GM18909 (cell line): ENCODE measurements at regions not wholly inside any gene's neighbourhood (a gene's known extent, or its start where the extent isn't known, plus 50 kb on each side); places are given as distances from the start of the nearest gene placed in this dataset.

Experiments used
- ATAC-seq: cut with Tn5 transposase; IDR thresholded peaks from one replicate; pipeline ENCODE4 v1.9.1; 2021; ENCODE audit warnings: mild to moderate bottlenecking; ENCODE audit not compliant: unreplicated experiment, poor library complexity

- no peak for ATAC-seq
These were observed 512.0 kb downstream of the TCERG1L start for GRCh38 chr10:130799532-130799931.

DNA sequence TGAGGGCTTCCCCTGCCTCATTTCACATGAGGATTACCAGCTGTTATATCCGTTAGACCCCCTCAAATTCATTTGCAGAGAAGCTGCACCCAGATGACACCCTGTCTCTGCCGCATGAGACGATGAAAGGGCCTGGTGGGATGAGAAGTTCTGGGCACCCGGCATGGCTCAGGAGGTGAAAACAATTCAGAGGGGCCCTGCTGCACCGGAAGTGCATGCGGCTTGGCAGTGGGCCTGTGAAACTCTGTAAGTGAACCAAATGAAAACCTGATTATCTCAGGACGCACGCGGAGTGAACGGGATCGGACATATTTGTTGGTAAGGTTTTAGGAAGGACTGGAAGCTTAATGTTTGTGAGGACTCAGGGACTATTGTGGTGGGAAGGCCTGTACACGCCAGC, 511.2 kb downstream of the TCERG1L start:
- ATAC-seq = no peak

- no peak for ATAC-seq
These were observed 510.2 kb downstream of the TCERG1L start for GRCh38 chr10:130801276-130801675.

DNA sequence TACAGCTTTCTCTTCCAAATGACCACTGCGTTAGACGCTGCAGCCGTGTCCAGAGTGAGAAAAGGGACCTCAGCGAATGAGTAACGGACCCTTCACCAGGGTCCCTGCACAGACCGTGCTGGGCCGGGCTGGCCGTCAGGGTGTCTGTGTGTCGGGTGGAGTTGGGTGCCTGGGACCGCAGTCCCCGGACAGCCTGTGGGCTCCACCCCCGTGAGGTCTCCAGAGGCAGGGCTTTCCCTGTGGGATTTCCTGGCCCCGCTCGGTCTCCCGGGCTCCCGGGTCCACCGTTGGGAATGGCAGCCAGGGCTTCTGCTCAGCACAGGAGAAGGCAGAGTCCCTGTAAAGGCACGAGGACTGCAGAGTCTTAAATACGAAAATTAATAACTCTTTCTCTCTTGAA, 509.7 kb downstream of the TCERG1L start:
- no peak for ATAC-seq

GRCh38 chr10:130802301-130802700, 509.2 kb downstream of the TCERG1L start:
- no peak for ATAC-seq

- ATAC-seq = no peak
These were observed 507.2 kb downstream of the TCERG1L start for GRCh38 chr10:130804281-130804680.

DNA sequence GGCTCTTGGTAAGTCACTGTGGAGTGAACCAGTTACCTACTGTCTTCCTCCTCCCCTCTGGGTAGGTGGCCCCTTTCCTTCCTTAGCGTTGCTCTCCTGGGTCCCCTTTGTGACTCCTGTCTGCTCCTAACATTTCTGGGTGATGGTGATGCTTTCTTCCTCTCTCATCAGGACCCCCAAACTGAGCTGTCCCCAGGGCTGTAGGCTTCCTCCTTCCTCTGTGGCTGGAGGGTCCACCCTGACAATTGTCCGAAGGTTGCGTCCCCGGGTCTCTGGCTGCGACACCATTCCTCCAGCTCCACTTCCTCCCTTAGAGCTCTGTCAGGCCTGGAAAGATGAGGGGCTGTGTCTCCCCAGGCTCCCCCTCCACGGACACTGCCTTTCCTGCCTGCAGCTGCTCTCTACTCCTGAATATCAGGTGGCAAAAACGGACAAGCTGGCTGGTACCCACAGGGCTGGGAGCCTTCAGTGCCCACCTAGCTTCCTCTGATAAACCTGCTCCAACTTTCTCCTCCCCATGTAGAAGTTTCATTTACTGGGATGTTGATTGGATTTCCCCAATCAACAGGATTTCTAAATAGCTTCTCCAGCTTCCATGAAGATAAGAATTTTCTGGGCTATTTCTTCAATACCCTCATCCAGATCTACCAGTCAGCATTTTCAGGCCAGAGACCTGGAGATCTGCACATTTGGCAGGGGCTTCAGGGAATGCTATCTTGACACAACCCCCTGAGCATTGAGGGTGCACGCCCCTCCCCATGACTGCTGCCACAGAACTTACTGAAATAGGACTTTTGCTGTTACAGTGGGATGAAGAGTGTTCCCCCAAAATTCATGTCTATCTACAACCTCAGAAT, 506.5 kb downstream of the TCERG1L start:
- no peak for ATAC-seq

DNA sequence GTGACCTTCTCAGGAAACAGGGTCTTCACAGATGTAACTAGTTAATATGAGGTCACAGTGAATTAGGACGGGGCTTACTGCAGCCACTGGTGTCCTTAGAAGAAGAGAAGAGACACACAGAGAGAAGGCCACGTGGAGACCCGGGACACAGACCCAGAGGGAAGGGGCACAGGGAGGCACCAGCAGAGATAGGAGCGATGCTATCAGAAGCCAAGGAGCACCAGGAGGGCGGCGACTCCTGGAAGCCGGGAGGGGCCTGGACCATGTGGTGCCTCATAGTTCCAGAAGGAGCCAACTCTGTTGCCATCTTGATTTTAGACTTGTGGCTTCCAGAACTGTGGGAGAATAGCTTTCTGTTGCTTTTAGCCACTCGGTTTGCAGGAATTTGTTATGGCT, 505.9 kb downstream of the TCERG1L start:
- no peak for ATAC-seq

- ATAC-seq = no peak
These were observed 505.1 kb downstream of the TCERG1L start for GRCh38 chr10:130806426-130806825.

- no peak for ATAC-seq
These were observed 504.4 kb downstream of the TCERG1L start for GRCh38 chr10:130807096-130807495.

DNA sequence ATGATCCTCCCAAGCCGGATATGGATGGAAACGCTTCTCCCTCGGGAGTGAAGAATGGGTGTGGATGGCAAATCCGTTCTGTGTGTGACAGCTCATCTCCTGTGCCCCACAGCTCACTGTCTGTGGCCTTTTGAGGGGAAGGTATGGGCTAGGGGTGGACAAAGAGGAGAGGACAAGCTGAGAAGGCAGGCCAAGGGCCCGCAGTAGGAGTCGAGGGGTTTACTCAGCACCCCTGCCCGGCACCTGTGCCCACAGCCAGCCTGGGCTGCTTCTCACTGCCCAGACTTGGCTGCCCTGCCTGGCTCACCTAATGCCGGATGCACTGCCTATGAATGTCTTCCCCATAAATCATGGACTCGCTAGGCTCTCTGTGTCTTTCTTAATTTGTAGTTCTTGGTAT, 503.8 kb downstream of the TCERG1L start:
- no peak for ATAC-seq

GRCh38 chr10:130808243-130808642, 503.3 kb downstream of the TCERG1L start:
- ATAC-seq = no peak

DNA sequence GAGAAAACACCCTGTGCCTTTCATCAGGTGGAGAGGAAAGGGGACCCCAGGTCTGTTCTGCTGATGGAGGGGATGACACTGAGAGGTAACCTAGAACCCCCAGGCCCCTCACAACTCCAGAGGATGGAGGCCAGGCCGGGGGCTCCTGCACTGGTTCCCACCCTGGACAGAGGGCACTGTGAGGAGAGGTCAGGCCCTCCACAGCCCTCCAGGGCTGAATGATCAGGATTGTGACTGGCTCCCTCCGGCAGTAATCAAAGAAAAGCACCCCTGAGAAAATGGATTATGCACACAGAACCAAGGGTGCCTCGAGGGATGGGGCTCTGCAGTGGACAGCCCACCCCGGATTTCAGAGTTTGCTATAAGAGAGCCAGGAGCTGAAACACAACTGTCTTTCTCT, 502.8 kb downstream of the TCERG1L start:
- no peak for ATAC-seq

- no peak for ATAC-seq
These were observed 502.3 kb downstream of the TCERG1L start for GRCh38 chr10:130809181-130809580.

DNA sequence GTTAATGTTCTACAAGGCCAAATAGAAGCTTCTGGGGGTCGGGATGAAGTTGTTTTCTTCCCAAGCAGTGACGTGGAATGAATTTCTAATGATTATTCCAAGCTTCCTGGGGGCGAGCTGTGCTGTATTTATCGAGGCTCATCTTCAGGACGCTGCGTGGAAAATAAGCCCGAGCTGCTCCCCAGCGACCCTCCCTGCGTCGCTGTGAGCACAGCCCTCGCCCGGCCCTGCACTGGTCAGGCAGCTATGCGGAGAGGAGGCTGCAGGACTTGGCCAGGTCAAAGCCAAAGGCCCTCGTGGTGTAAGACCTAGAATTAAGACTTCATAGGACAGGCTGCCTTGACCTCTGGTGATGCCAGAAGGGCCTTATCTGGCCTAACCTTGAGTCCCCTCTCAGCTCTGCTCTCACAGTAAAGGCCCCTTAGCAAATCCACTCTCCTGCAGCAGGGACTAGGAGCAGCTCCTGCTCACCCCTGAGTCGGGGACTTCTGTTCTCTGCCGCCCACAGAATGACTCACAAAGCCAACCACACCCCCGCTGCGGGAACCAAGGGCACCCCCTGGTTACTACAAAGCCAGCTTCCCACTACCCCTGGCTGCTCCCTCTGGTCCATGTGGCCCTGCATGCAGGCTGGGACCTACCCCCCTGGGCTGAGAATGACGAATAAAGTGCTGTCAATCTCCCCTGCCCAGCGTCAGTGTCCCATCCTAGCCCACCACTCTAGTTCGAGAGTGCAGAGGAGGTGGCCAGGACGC, 501.6 kb downstream of the TCERG1L start:
- no peak for ATAC-seq

- no peak for ATAC-seq
These were observed 500.7 kb downstream of the TCERG1L start for GRCh38 chr10:130810856-130811255.

DNA sequence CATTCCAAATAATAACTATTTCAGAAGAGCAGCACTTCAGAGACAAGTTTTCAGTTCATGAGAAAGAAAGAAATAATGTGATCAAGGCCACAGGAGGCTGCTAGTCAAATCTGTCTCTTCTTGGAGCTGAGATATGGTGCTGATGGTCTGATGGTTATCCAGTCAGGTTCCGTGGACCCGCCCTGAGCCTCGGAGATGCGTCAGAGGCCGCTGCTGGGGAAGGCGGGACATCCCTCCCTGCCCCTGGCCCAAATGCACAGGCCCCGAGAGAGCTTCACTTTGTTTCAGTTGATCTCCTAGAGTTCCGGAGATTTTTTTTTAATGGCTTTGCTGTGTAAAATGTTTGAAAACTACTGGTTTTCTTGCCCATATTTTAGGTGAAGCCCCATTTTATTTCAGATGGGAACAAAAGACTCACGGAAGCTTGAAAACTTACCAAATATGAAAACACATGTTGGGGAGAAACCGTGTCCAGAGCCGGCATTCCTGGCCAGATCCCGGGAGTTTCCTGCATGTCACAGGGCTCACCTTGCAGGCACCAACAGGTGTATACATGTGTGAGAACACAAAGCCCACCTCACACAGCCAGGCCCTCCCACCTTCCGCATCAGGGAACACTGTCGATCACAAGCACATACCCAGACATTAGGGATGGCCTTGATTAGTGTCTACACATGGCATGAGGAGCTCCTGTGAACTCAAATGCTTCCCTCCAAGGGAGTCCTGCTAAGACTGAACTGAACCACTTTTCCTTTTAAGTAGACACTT, 499.0 kb downstream of the TCERG1L start:
- no peak for ATAC-seq

GRCh38 chr10:130814610-130815009, 496.9 kb downstream of the TCERG1L start:
- no peak for ATAC-seq

DNA sequence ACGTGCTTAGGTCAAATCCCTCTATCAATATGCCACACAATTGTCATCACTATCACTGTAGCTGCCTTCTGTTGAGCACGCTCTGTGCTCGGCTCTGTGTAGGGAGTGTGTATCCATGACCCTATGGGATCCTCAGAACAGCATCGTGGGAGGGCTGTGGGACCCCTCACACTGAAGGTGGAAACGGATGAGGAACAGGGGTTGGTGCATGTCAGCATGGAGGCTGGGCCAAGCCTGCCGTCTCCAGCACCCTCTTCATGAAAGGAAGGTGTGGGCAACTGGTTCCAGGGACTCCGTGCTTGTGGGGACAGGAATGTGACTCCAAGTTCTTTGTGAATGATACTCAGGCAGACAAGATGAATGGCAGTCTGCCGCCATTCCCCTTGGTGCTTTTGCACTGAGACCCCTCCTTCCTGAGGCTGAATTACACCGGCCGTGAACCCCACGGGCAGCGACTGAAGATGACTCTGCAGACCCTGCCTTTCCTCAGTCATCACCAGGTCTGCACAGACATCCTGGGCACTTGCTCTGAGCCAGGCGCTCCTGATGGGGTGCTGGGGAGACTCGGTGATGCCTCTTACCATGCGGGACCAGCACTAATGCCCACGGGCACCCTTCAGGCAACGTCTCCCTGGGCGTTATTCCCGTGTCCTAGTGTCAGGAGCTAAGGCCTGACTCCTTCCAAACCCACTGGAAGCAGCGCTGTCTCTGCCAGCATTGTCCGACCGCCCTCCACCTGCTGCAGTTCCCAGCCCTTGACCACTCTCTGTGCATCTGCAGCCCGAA, 495.2 kb downstream of the TCERG1L start:
- no peak for ATAC-seq

DNA sequence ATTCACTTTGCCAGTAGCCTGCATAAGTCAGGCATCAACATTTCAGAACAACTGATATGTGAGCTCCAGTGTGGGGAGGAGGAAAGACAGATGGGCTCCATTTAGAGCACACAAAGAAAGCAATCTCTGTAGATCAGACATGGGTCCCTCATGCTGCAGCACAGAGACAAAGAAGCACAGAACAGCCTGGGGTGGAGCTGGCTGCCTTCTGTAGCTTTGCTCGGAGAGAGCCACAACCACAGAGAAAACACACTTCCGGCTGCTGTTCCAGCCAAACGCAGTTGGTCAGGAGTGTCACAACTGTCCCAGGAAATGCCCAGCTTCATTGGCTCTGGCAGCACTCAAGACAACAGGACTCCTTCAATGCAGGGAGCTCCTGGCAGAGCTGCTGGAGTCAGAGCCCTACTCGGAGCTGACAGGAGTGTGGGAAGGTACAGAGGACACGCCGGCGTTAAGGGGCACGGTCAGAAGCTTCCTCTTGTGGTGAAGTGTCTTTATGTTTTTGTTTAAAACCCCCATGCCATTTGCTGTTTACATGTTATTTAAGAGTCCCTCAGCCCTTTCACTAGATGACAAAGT, 494.4 kb downstream of the TCERG1L start:
- ATAC-seq = no peak
